GM12878 (cell line): ENCODE measurements at regions not wholly inside any gene's neighbourhood (a gene's known extent, or its start where the extent isn't known, plus 50 kb on each side); places are given as distances from the start of the nearest gene placed in this dataset.

ENCODE experiments used
- ATAC-seq: fragments of 200-7000 bp; cut with Tn5 transposase; 3 replicates; pipeline ENCODE4 v1.9.1; 2020; ENCODE audit warnings: mild to moderate bottlenecking, moderate library complexity
- BruUV-seq: library from RNA; stranded (reverse); fragments of 400-500 nt; replicated peaks from 2 replicates; lab custom pipeline; 2021; lab: Mats Ljungman, UMichigan
- CTCF ChIA-PET: fragments of 300-600 bp; sonication (Branson Sonifier 250); formaldehyde crosslinking; extraction: SDS; loops from one replicate; lab custom pipeline; 2021; ENCODE audit warnings: inconsistent platforms; lab: Yijun Ruan, JAX
- POLR2A ChIA-PET: fragments of 350-600 bp; formaldehyde crosslinking; extraction: SDS; loops from one replicate; lab custom pipeline; 2021; ENCODE audit warnings: inconsistent platforms; lab: Charles Lee
- RAD21 ChIA-PET: fragments of 300-600 bp; sonication (Branson Sonifier 250); formaldehyde crosslinking; loops from one replicate; lab custom pipeline; 2023; ENCODE audit warnings: antibody characterized with exemption; ENCODE audit not compliant: unreplicated experiment; lab: Charles Lee
- SMC1A ChIA-PET: fragments of 300-600 bp; sonication (Branson Sonifier 250); formaldehyde crosslinking; loops from one replicate; lab custom pipeline; 2023; ENCODE audit not compliant: unreplicated experiment, uncharacterized antibody; lab: Charles Lee
- DNase-seq: peaks from one replicate; pipeline ENCODE4 v3.0.0-alpha.2; 2011; ENCODE audit warnings: low read depth, low spot score
- FAIRE-seq: peaks from 3 replicates; lab custom pipeline; 2011; peaks lifted over from hg19 to GRCh38; lab: Jason Lieb, UNC
- H2AFZ ChIP-seq: 2 replicates; pipeline ENCODE4 v1.6.0; 2011; ENCODE audit warnings: low read depth, low read length, control low read depth; ENCODE audit not compliant: control insufficient read depth
- H3K27ac ChIP-seq: 2 replicates; pipeline ENCODE4 v1.5.1; 2011; ENCODE audit warnings: control low read depth; ENCODE audit not compliant: control insufficient read depth, insufficient read depth
- H3K27me3 ChIP-seq, 2 experiments: replicated peaks in 1 of 2; 2 replicates each; pipeline versions ENCODE4 v1.6.0 to v1.6.1; 2011; ENCODE audit warnings: low read length in 1 of 2; ENCODE audit not compliant: control insufficient read depth in 2 of 2, insufficient read depth in 2 of 2
- H3K36me3 ChIP-seq, 2 experiments: 2 replicates each; pipeline ENCODE4 v1.5.1; 2011; ENCODE audit warnings: low read length in 1 of 2; ENCODE audit not compliant: control insufficient read depth in 2 of 2, insufficient read depth in 2 of 2
- H3K4me1 ChIP-seq: 2 replicates; pipeline ENCODE4 v1.6.1; 2011; ENCODE audit warnings: mild to moderate bottlenecking, low read length, moderate library complexity, mixed read lengths; ENCODE audit not compliant: control insufficient read depth, insufficient read depth
- H3K4me2 ChIP-seq: 2 replicates; pipeline ENCODE4 v1.6.0; 2011; ENCODE audit warnings: control low read depth; ENCODE audit not compliant: control insufficient read depth, insufficient read depth
- H3K4me3 ChIP-seq: fragments of 200-600 bp; sonication (generic); 2 replicates; pipeline ENCODE4 v1.5.1; 2016
- H3K79me2 ChIP-seq: 2 replicates; pipeline ENCODE4 v1.6.0; 2011; ENCODE audit warnings: low read length; ENCODE audit not compliant: control insufficient read depth, insufficient read depth
- H3K9ac ChIP-seq: 2 replicates; pipeline ENCODE4 v1.8.0; 2011; ENCODE audit warnings: low read length, control low read depth, mixed read lengths; ENCODE audit not compliant: control insufficient read depth, insufficient read depth
- H3K9me3 ChIP-seq: replicated peaks from 3 replicates; pipeline ENCODE4 v1.5.1; 2011; ENCODE audit warnings: mild to moderate bottlenecking, low read length; ENCODE audit not compliant: control insufficient read depth, insufficient read depth
- H4K20me1 ChIP-seq: 2 replicates; pipeline ENCODE4 v1.6.0; 2011; ENCODE audit not compliant: control insufficient read depth, insufficient read depth
- ASH2L ChIP-seq: fragments of 300-600, 200-600 bp; sonication (generic); IDR thresholded peaks from 2 replicates; pipeline ENCODE4 v1.6.1; 2017; ENCODE audit warnings: low read depth, mild to moderate bottlenecking, borderline replicate concordance
- ATF7 ChIP-seq: fragments of 450-650 bp; IDR thresholded peaks from 2 replicates; pipeline ENCODE4 v1.6.1; 2016; ENCODE audit warnings: low read depth, mild to moderate bottlenecking
- CREB1 ChIP-seq: IDR thresholded peaks from 2 replicates; pipeline ENCODE4 v1.6.1; 2012; ENCODE audit warnings: low read depth, mild to moderate bottlenecking, inconsistent platforms
- DPF2 ChIP-seq: fragments of 450-650 bp; IDR thresholded peaks from 2 replicates; pipeline ENCODE4 v1.6.1; 2017; ENCODE audit warnings: mild to moderate bottlenecking
- E2F8 ChIP-seq: fragments of 450-650 bp; IDR thresholded peaks from 2 replicates; pipeline ENCODE4 v1.6.1; 2018; ENCODE audit warnings: mild to moderate bottlenecking, low read depth, moderate library complexity; ENCODE audit not compliant: partially characterized antibody
- ELK1 ChIP-seq: IDR thresholded peaks from 2 replicates; pipeline ENCODE4 v1.6.1; 2012; ENCODE audit warnings: low read depth, low read length, improper control_type of control experiment
- NFYB ChIP-seq: IDR thresholded peaks from 2 replicates; pipeline ENCODE4 v1.6.1; 2011; ENCODE audit warnings: low read depth, mild to moderate bottlenecking, low read length, improper control_type of control experiment, moderate library complexity; ENCODE audit not compliant: insufficient read depth
- NR2C1 ChIP-seq: fragments of 450-650 bp; IDR thresholded peaks from 2 replicates; pipeline ENCODE4 v1.6.1; 2017; ENCODE audit warnings: antibody characterized with exemption, mild to moderate bottlenecking, moderate library complexity
- RCOR1 ChIP-seq: conservative IDR thresholded peaks from 2 replicates; pipeline ENCODE4 v1.6.1; 2012; ENCODE audit warnings: low read depth, low read length, improper control_type of control experiment
- SIX5 ChIP-seq: IDR thresholded peaks from 2 replicates; pipeline ENCODE4 v1.6.1; 2011; ENCODE audit warnings: mild to moderate bottlenecking, low read depth, low read length, moderate library complexity; ENCODE audit not compliant: severe bottlenecking
- SUPT20H ChIP-seq: IDR thresholded peaks from 2 replicates; pipeline ENCODE4 v1.6.1; 2011; ENCODE audit warnings: low read depth, mild to moderate bottlenecking, low read length, moderate library complexity, borderline replicate concordance; ENCODE audit not compliant: control insufficient read depth
- SUZ12 ChIP-seq: fragments of 200-600 bp; sonication (generic); IDR thresholded peaks from one replicate; pipeline ENCODE4 v1.6.1; 2018; ENCODE audit warnings: antibody characterized with exemption, mild to moderate bottlenecking; ENCODE audit not compliant: unreplicated experiment
- ZBED1 ChIP-seq: IDR thresholded peaks from 2 replicates; pipeline ENCODE4 v1.6.1; 2016; ENCODE audit warnings: borderline replicate concordance
- ZBTB11 ChIP-seq: fragments of 450-650 bp; formaldehyde crosslinking; IDR thresholded peaks from 2 replicates; pipeline ENCODE4 v1.5.0; 2022; ENCODE audit warnings: mild to moderate bottlenecking, missing genetic modification characterization
- ZSCAN29 ChIP-seq: fragments of 450-650 bp; IDR thresholded peaks from 2 replicates; pipeline ENCODE4 v1.6.1; 2017; ENCODE audit warnings: mild to moderate bottlenecking, moderate library complexity
- ZZZ3 ChIP-seq: IDR thresholded peaks from 2 replicates; pipeline ENCODE4 v1.6.1; 2011; ENCODE audit warnings: low read depth; ENCODE audit not compliant: control insufficient read depth, insufficient read length
- WGBS: methylation state at CpG from one replicate; pipeline ENCODE4 v1.1.6; 2016; ENCODE audit warnings: low lambda C conversion rate; ENCODE audit not compliant: insufficient replicate concordance, insufficient coverage; ENCODE audit errors: missing lambda C conversion rate; 5-methylcytosine and 5-hydroxymethylcytosine counted together
- in situ Hi-C: fragments of 300-500 bp; cut with MboI; formaldehyde crosslinking; loops from 9 replicates; pipeline ENCODE4 v1.14.3; 2018; ENCODE audit warnings: mixed read lengths
- intact Hi-C: fragments of 100-400 bp; cut with micrococcal nuclease; formaldehyde crosslinking; loops from one replicate; pipeline ENCODE4 v1.14.2; 2022; ENCODE audit not compliant: unreplicated experiment

GRCh38 chr10:53548664-53549063 is 776.1 kb upstream of the MBL2 start (continued):
- TF ChIP-seq ZBTB11 (CRISPR knock-in tag), result no peak
- no peak for TF ChIP-seq ELK1
- TF ChIP-seq CREB1, result no peak
- TF ChIP-seq ZSCAN29, result no peak
- no peak for TF ChIP-seq ZBED1
- no peak for TF ChIP-seq SUZ12
- no peak for TF ChIP-seq ATF7

- Histone ChIP-seq H3K4me3 (no peak overlapping the region), H3K4me2 (no peak overlapping the region), H3K9me3 (no peaks in the 10 kb centered on the region), H2AFZ (no peak overlapping the region), H3K9ac (no peak overlapping the region), H3K36me3 (no peaks in the 10 kb centered on the region), H3K27me3 (no peaks in the 10 kb centered on the region), H3K4me1 (no peaks in the 10 kb centered on the region), H3K79me2 (no peaks in the 10 kb centered on the region), H4K20me1 (no peaks in the 10 kb centered on the region), H3K27ac (no peak overlapping the region)
- BruUV-seq, result no TSS peak
- RAD21 ChIA-PET, result no interaction called here
- ATAC-seq (no peak), DNase-seq (no peak), FAIRE-seq (no peak)
- SMC1A ChIA-PET, result no interaction called here
- intact Hi-C loops (no loop called here), in situ Hi-C loops (no loop called here)
- CTCF ChIA-PET, result no interaction called here
- 45% methylated on average over 1 of the region's 1 CpG for WGBS
- POLR2A ChIA-PET, result no interaction called here
- TF ChIP-seq NFYB (no peak), ATF7 (no peak), SUPT20H (no peak), E2F8 (no peak), RCOR1 (no peak), NR2C1 (no peak), ASH2L (no peak), SIX5 (no peak), ZZZ3 (no peak), DPF2 (no peak), ELK1 (no peak)
Measured at GRCh38 chr10:53547364-53547763, 774.8 kb upstream of the MBL2 start.
